SK-N-SH treated with all-trans-retinoic acid at 6 μM for 48 hours (cell line): ENCODE measurements at regions not wholly inside any gene's neighbourhood (a gene's known extent, or its start where the extent isn't known, plus 50 kb on each side); places are given as distances from the start of the nearest gene placed in this dataset.

Experiments
- ARNTL ChIP-seq: fragments of 450-650 bp; formaldehyde crosslinking; IDR thresholded peaks from 2 replicates; pipeline ENCODE4 v1.5.0; 2020; ENCODE audit warnings: low read depth, mild to moderate bottlenecking, moderate library complexity, borderline replicate concordance
- CSDC2 ChIP-seq: fragments of 250-450 bp; sonication (Bioruptor Pico); IDR thresholded peaks from 2 replicates; pipeline ENCODE4 v1.5.0; 2020; ENCODE audit warnings: mild to moderate bottlenecking, moderate library complexity
- ESRRG ChIP-seq: fragments of 250-450 bp; sonication (Bioruptor Pico); IDR thresholded peaks from 2 replicates; pipeline ENCODE4 v1.6.1; 2021; ENCODE audit warnings: mild to moderate bottlenecking
- GLIS3 ChIP-seq: fragments of 250-450 bp; sonication (Bioruptor Pico); IDR thresholded peaks from 2 replicates; pipeline ENCODE4 v1.5.0; 2020; ENCODE audit warnings: mild to moderate bottlenecking, moderate library complexity
- ISL1 ChIP-seq: fragments of 250-450 bp; sonication (Bioruptor Pico); IDR thresholded peaks from 2 replicates; pipeline ENCODE4 v2.1.2; 2022; ENCODE audit warnings: mild to moderate bottlenecking, moderate library complexity
- PATZ1 ChIP-seq: fragments of 250-450 bp; sonication (Bioruptor Pico); IDR thresholded peaks from 2 replicates; pipeline ENCODE4 v1.8.0; 2020; ENCODE audit warnings: mild to moderate bottlenecking, moderate library complexity, borderline replicate concordance
- PPARA ChIP-seq: fragments of 250-450 bp; sonication (Bioruptor Pico); IDR thresholded peaks from 2 replicates; pipeline ENCODE4 v1.5.0; 2020; ENCODE audit warnings: mild to moderate bottlenecking, borderline replicate concordance
- RARB ChIP-seq: fragments of 250-450 bp; sonication (Bioruptor Pico); IDR thresholded peaks from 2 replicates; pipeline ENCODE4 v1.8.0; 2021; ENCODE audit warnings: mild to moderate bottlenecking, moderate library complexity
- ZC3H10 ChIP-seq: fragments of 250-450 bp; sonication (Bioruptor Pico); IDR thresholded peaks from 2 replicates; pipeline ENCODE4 v1.5.1; 2021; ENCODE audit warnings: mild to moderate bottlenecking, moderate library complexity
- ZFP3 ChIP-seq: fragments of 250-450 bp; sonication (Bioruptor Pico); IDR thresholded peaks from 2 replicates; pipeline ENCODE4 v1.5.0; 2020; ENCODE audit warnings: mild to moderate bottlenecking, moderate library complexity
- ZFP30 ChIP-seq: fragments of 450-650 bp; formaldehyde crosslinking; IDR thresholded peaks from 2 replicates; pipeline ENCODE4 v1.5.0; 2022; ENCODE audit warnings: mild to moderate bottlenecking, moderate library complexity
- ZNF70 ChIP-seq: fragments of 450-650 bp; formaldehyde crosslinking; IDR thresholded peaks from 2 replicates; pipeline ENCODE4 v1.5.0; 2020; ENCODE audit warnings: mild to moderate bottlenecking, moderate library complexity
- ZNF8 ChIP-seq: fragments of 450-650 bp; formaldehyde crosslinking; IDR thresholded peaks from 2 replicates; pipeline ENCODE4 v1.5.0; 2020; ENCODE audit warnings: mild to moderate bottlenecking, moderate library complexity
- TF ChIP-seq, protein P1 (sequence below): fragments of 250-450 bp; sonication (Bioruptor Pico); IDR thresholded peaks from 2 replicates; pipeline ENCODE4 v1.5.1; 2020; ENCODE audit warnings: low read depth, mild to moderate bottlenecking, moderate library complexity

GRCh38 chr22:45101515-45102227 lies 62.1 kb upstream of the NUP50 start:
- TF ChIP-seq CSDC2 (CRISPR knock-in tag) (no peak), PPARA (CRISPR knock-in tag) (no peak), RARB (CRISPR knock-in tag) (no peak), PATZ1 (CRISPR knock-in tag) (no peak), ZFP3 (CRISPR knock-in tag) (no peak), ZC3H10 (no peak), ZNF70 (no peak), ARNTL (CRISPR knock-in tag) (no peak), ESRRG (CRISPR knock-in tag) (no peak), ZFP30 (no peak), ISL1 (CRISPR knock-in tag) (no peak), GLIS3 (no peak), ZNF8 (CRISPR knock-in tag) (no peak)
- TF ChIP-seq, protein P1, sequence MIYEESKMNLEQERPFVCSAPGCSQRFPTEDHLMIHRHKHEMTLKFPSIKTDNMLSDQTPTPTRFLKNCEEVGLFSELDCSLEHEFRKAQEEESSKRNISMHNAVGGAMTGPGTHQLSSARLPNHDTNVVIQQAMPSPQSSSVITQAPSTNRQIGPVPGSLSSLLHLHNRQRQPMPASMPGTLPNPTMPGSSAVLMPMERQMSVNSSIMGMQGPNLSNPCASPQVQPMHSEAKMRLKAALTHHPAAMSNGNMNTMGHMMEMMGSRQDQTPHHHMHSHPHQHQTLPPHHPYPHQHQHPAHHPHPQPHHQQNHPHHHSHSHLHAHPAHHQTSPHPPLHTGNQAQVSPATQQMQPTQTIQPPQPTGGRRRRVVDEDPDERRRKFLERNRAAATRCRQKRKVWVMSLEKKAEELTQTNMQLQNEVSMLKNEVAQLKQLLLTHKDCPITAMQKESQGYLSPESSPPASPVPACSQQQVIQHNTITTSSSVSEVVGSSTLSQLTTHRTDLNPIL (CRISPR knock-in tag) = no peak
